ENCODE measurements at regions not wholly inside any gene's neighbourhood (a gene's known extent, or its start where the extent isn't known, plus 50 kb on each side); places are given as distances from the start of the nearest gene placed in this dataset.
"Not testable (repeated sequence)": the region's sequence is repeated elsewhere in the genome, so short reads cannot be mapped to it uniquely, and the experiment has no call there.

DNA sequence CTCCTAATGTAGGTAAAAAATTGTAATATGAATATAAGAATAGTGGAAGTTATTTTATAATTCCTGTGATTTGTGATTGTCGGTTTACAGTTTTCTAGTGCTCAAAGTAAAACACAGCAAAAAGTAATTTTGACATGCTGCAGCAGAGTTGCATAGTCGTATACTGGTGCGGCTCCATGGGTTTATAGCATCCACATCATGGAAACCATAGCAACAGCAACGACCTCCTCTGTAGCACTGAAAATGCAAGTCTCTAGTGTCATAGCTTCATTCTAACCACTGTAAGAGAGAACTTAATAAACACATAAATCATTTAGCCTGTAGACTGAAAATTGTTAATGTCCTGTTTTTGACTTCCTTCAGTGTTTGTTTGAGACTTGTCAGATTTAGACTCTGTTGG is 574.3 kb downstream of the KCNH5 start:
- ChIA-PET CTCF (no interaction called here), POLR2A (no interaction called here)
- intact Hi-C loops (cut with DNase I, micrococcal nuclease) = no loop called here
- Mint-ChIP-seq H3K9me3 (ENCODE audit: low read depth) (no peaks in the 10 kb centered on the region), H3K4me1 (no peaks in the 10 kb centered on the region), H3K4me3 (no peak overlapping the region), H3K36me3 (ENCODE audit: low read depth) (no peaks in the 10 kb centered on the region), H3K27ac (no peak overlapping the region), H3K27me3 (no peaks in the 10 kb centered on the region)
- DNase-seq (no peak), ATAC-seq (no peak)

- H3K27ac Mint-ChIP-seq = no peak overlapping the region
- no peak overlapping the region for H3K4me3 Mint-ChIP-seq
- DNase-seq (no peak), ATAC-seq (no peak)
- CTCF ChIA-PET = no interaction called here
- peaks cover 9% of the 10 kb centered on the region for H3K9me3 Mint-ChIP-seq (ENCODE audit: low read depth)
- intact Hi-C loops (cut with DNase I, micrococcal nuclease) = no loop called here
- no peaks in the 10 kb centered on the region for H3K27me3 Mint-ChIP-seq
- no peaks in the 10 kb centered on the region for H3K36me3 Mint-ChIP-seq (ENCODE audit: low read depth)
- H3K4me1 Mint-ChIP-seq = no peaks in the 10 kb centered on the region
- POLR2A ChIA-PET = no interaction called here
Observed at GRCh38 chr14:62491146-62491545, 554.1 kb downstream of the KCNH5 start.

- H3K36me3 Mint-ChIP-seq (ENCODE audit: low read depth) = no peaks in the 10 kb centered on the region
- POLR2A ChIA-PET = no interaction called here
- H3K9me3 Mint-ChIP-seq (ENCODE audit: low read depth) = peaks cover 20% of the 10 kb centered on the region
- H3K4me1 Mint-ChIP-seq = no peaks in the 10 kb centered on the region
- H3K27me3 Mint-ChIP-seq = no peaks in the 10 kb centered on the region
- no peak overlapping the region for H3K27ac Mint-ChIP-seq
- intact Hi-C loops (cut with DNase I, micrococcal nuclease) = no loop called here
- ATAC-seq (no peak), DNase-seq (no peak)
- CTCF ChIA-PET = interaction anchor here (0.7 kb wide), 1 partner anchor 832 kb away, joined by 4 read pairs; no protein-coding TSS in a partner anchor
- no peak overlapping the region for H3K4me3 Mint-ChIP-seq
Observed at GRCh38 chr14:62497708-62498107, 547.5 kb downstream of the KCNH5 start.

GRCh38 chr14:62501021-62501750 is 544.1 kb downstream of the KCNH5 start:
- ATAC-seq = no peak
- no peaks in the 10 kb centered on the region for H3K36me3 Mint-ChIP-seq (ENCODE audit: low read depth)
- no peak overlapping the region for H3K4me3 Mint-ChIP-seq
- no peak for DNase-seq
- peaks cover 17% of the 10 kb centered on the region for H3K9me3 Mint-ChIP-seq (ENCODE audit: low read depth)
- ChIA-PET POLR2A (no interaction called here), CTCF (no interaction called here)
- intact Hi-C loops (cut with DNase I, micrococcal nuclease) = no loop called here
- H3K27ac Mint-ChIP-seq = no peak overlapping the region
- H3K4me1 Mint-ChIP-seq = no peaks in the 10 kb centered on the region
- no peaks in the 10 kb centered on the region for H3K27me3 Mint-ChIP-seq

DNA sequence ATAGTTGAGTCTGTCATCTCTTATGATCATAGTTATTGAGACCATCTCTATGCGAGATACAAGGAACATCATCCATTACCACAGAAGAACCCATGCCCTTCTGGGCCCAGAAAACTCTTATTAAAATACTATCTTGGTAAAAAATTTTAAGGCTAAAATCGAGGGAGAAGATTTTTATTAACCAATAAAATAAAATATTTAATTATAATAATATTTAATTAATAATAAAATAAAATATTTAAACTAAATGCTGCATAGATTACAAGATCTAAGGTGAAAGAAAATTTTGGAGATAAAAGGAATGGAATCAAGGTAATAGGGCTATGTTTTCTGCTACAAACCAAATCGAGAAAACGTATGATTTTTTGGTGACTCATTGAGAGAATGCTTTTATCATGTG is 540.2 kb downstream of the KCNH5 start:
- no peak overlapping the region for H3K4me3 Mint-ChIP-seq
- intact Hi-C loops (cut with DNase I, micrococcal nuclease) = no loop called here
- no peaks in the 10 kb centered on the region for H3K36me3 Mint-ChIP-seq (ENCODE audit: low read depth)
- DNase-seq (no peak), ATAC-seq (no peak)
- H3K27ac Mint-ChIP-seq = no peak overlapping the region
- peaks cover 10% of the 10 kb centered on the region for H3K9me3 Mint-ChIP-seq (ENCODE audit: low read depth)
- H3K4me1 Mint-ChIP-seq = no peaks in the 10 kb centered on the region
- ChIA-PET POLR2A (no interaction called here), CTCF (no interaction called here)
- no peaks in the 10 kb centered on the region for H3K27me3 Mint-ChIP-seq

GRCh38 chr14:62521309-62521708 is 523.9 kb downstream of the KCNH5 start:
- ATAC-seq; H3K36me3 Mint-ChIP-seq (ENCODE audit: low read depth); DNase-seq; H3K4me3 Mint-ChIP-seq; H3K4me1 Mint-ChIP-seq; H3K27ac Mint-ChIP-seq; CTCF ChIA-PET; H3K27me3 Mint-ChIP-seq; intact Hi-C loops (cut with DNase I, micrococcal nuclease); POLR2A ChIA-PET: not testable (repeated sequence)
- H3K9me3 Mint-ChIP-seq (ENCODE audit: low read depth) = peaks cover 31% of the 10 kb centered on the region

- peaks cover 13% of the 10 kb centered on the region for H3K9me3 Mint-ChIP-seq (ENCODE audit: low read depth)
- no peak overlapping the region for H3K27ac Mint-ChIP-seq
- no peaks in the 10 kb centered on the region for H3K27me3 Mint-ChIP-seq
- intact Hi-C loops (cut with DNase I, micrococcal nuclease) = no loop called here
- CTCF ChIA-PET = no interaction called here
- no peaks in the 10 kb centered on the region for H3K36me3 Mint-ChIP-seq (ENCODE audit: low read depth)
- POLR2A ChIA-PET = no interaction called here
- no peak for DNase-seq
- no peak overlapping the region for H3K4me3 Mint-ChIP-seq
- no peak for ATAC-seq
- H3K4me1 Mint-ChIP-seq = no peaks in the 10 kb centered on the region
Observed at GRCh38 chr14:62528296-62528695, 517.0 kb downstream of the KCNH5 start.

- CTCF ChIA-PET = no interaction called here
Observed at GRCh38 chr14:62532181-62532580, 513.1 kb downstream of the KCNH5 start.

DNA sequence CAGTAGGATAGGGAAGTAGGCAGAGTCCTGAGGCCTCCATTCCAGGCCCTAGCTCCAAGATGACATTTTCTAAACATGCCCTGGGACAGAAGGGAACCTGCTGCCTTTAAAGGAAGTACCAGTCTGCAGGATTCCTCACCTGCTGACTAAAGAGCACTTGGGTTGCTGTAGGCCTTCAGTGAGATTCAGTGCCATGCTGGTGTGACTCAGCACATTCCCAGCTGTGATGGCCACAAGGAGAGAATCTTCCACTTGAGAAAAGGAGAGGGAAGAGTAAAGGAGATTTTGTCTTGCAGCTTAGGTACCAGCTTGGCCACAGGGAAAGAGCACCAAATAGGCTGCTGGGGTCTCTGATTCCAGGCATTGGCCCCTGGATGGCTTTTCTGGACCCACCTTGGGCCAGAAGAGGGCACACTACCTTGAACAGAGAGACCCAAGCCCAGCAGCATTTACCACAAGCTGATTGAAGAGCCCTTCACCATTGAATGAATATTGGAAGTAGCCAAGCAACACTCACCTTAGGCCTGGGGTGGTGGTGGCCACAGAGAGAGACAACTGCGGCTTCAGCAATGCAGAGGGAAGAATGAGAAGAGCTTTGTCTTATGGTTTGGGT is 498.3 kb downstream of the KCNH5 start:
- intact Hi-C loops (cut with DNase I, micrococcal nuclease) = no loop called here
- Mint-ChIP-seq H3K27ac (no peak overlapping the region), H3K9me3 (ENCODE audit: low read depth) (peaks cover 20% of the 10 kb centered on the region), H3K4me3 (no peak overlapping the region), H3K36me3 (ENCODE audit: low read depth) (no peaks in the 10 kb centered on the region), H3K4me1 (no peaks in the 10 kb centered on the region), H3K27me3 (no peaks in the 10 kb centered on the region)
- DNase-seq = no peak
- ChIA-PET CTCF (no interaction called here), POLR2A (no interaction called here)
- no peak for ATAC-seq

More at GRCh38 chr14:62532181-62532580, 513.1 kb downstream of the KCNH5 start:
- ATAC-seq = no peak
- no peaks in the 10 kb centered on the region for H3K27me3 Mint-ChIP-seq
- no peaks in the 10 kb centered on the region for H3K4me1 Mint-ChIP-seq
- intact Hi-C loops (cut with DNase I, micrococcal nuclease) = no loop called here
- POLR2A ChIA-PET = no interaction called here
- DNase-seq = no peak
- H3K4me3 Mint-ChIP-seq = no peak overlapping the region
- H3K27ac Mint-ChIP-seq = no peak overlapping the region
- H3K36me3 Mint-ChIP-seq (ENCODE audit: low read depth) = no peaks in the 10 kb centered on the region
- H3K9me3 Mint-ChIP-seq (ENCODE audit: low read depth) = peaks cover 5% of the 10 kb centered on the region

- no peak for ATAC-seq
- H3K36me3 Mint-ChIP-seq (ENCODE audit: low read depth) = no peaks in the 10 kb centered on the region
- no peak overlapping the region for H3K27ac Mint-ChIP-seq
- H3K27me3 Mint-ChIP-seq = no peaks in the 10 kb centered on the region
- POLR2A ChIA-PET = no interaction called here
- no peak for DNase-seq
- peaks cover 3% of the 10 kb centered on the region for H3K9me3 Mint-ChIP-seq (ENCODE audit: low read depth)
- intact Hi-C loops (cut with DNase I, micrococcal nuclease) = no loop called here
- no peaks in the 10 kb centered on the region for H3K4me1 Mint-ChIP-seq
- no peak overlapping the region for H3K4me3 Mint-ChIP-seq
- CTCF ChIA-PET = no interaction called here
Observed at GRCh38 chr14:62557416-62557815, 487.8 kb downstream of the KCNH5 start.

DNA sequence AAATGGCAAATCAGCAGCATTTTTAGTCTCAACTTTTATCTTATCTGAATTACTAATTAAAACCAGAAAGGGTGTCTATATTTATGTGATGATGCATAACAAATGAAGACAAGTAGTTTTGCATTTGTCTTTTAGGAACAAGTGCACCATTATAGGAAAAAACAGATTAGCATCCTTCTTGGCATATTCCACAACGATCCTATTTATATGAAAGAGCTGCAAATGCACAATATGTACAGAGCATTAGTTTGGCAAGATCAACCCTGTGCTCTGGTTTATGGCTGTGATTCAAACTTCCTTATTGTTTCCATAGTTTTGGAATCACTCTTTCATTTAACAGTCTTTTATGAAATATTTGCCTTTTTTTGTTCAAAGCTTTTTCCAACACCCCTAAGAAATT is 486.8 kb downstream of the KCNH5 start:
- H3K27ac Mint-ChIP-seq = no peak overlapping the region
- H3K9me3 Mint-ChIP-seq (ENCODE audit: low read depth) = peaks cover 7% of the 10 kb centered on the region
- ChIA-PET POLR2A (no interaction called here), CTCF (no interaction called here)
- ATAC-seq (no peak), DNase-seq (no peak)
- intact Hi-C loops (cut with DNase I, micrococcal nuclease) = no loop called here
- no peaks in the 10 kb centered on the region for H3K4me1 Mint-ChIP-seq
- no peak overlapping the region for H3K4me3 Mint-ChIP-seq
- H3K36me3 Mint-ChIP-seq (ENCODE audit: low read depth) = no peaks in the 10 kb centered on the region
- no peaks in the 10 kb centered on the region for H3K27me3 Mint-ChIP-seq

GRCh38 chr14:62585247-62585646 is 460.0 kb downstream of the KCNH5 start:
- DNase-seq = no peak
- no peaks in the 10 kb centered on the region for H3K36me3 Mint-ChIP-seq (ENCODE audit: low read depth)
- H3K27ac Mint-ChIP-seq = no peak overlapping the region
- peaks cover 8% of the 10 kb centered on the region for H3K9me3 Mint-ChIP-seq (ENCODE audit: low read depth)
- CTCF ChIA-PET = interaction anchor here (0.6 kb wide), 1 partner anchor 496 kb away, joined by 3 read pairs; no protein-coding TSS in a partner anchor
- no peaks in the 10 kb centered on the region for H3K27me3 Mint-ChIP-seq
- intact Hi-C loops (cut with DNase I, micrococcal nuclease) = no loop called here
- H3K4me3 Mint-ChIP-seq = no peak overlapping the region
- ATAC-seq = no peak
- POLR2A ChIA-PET = no interaction called here
- no peaks in the 10 kb centered on the region for H3K4me1 Mint-ChIP-seq
